Stomach (tissue), 4 donors: ENCODE measurements at regions not wholly inside any gene's neighbourhood (a gene's known extent, or its start where the extent isn't known, plus 50 kb on each side); places are given as distances from the start of the nearest gene placed in this dataset.

Experiments used
- POLR2A ChIP-seq, 4 donors: fragments of 450-650 bp; IDR thresholded peaks; one replicate each; pipeline ENCODE4 v1.6.1; 2016; ENCODE audit warnings: antibody characterized with exemption in 4 of 4, control low read depth in 2 of 4, mild to moderate bottlenecking in 1 of 4, moderate library complexity in 1 of 4
- TF ChIP-seq, protein P1 (sequence below), 7 experiments: fragments of 450-650 bp in 4 of 7; fragments of 200-600 bp in 3 of 7; sonication (generic) in 3 of 7; IDR thresholded peaks; one replicate each; pipeline ENCODE4 v1.5.1; 2016 to 2019; ENCODE audit warnings: antibody characterized with exemption in 7 of 7, control low read depth in 2 of 7, mild to moderate bottlenecking in 1 of 7

DNA sequence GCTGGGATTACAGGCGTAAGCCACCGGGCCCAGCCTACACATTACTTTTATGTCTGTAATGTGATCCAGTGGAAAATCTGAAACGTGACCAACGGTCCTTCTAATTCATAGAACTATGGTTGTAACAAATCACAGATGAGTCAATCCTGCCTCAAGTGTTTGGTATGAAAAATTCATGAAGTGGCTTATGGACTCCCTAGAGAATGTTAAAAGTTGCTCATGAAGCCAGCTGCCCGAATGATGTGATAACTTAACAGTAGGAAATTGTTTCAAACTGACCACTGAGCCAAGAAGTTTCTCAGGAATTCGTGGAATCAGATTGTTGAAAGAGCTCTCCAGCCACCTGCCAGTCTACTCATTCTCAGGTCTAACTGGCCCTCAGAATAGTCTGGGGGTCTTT lies 59.4 kb upstream of the FARP1 start:
- TF ChIP-seq, protein P1, sequence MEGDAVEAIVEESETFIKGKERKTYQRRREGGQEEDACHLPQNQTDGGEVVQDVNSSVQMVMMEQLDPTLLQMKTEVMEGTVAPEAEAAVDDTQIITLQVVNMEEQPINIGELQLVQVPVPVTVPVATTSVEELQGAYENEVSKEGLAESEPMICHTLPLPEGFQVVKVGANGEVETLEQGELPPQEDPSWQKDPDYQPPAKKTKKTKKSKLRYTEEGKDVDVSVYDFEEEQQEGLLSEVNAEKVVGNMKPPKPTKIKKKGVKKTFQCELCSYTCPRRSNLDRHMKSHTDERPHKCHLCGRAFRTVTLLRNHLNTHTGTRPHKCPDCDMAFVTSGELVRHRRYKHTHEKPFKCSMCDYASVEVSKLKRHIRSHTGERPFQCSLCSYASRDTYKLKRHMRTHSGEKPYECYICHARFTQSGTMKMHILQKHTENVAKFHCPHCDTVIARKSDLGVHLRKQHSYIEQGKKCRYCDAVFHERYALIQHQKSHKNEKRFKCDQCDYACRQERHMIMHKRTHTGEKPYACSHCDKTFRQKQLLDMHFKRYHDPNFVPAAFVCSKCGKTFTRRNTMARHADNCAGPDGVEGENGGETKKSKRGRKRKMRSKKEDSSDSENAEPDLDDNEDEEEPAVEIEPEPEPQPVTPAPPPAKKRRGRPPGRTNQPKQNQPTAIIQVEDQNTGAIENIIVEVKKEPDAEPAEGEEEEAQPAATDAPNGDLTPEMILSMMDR (IDR thresholded peaks at IDR 0.05) = no peak
- TF ChIP-seq POLR2A (IDR thresholded peaks at IDR 0.05) = no peak
